Stimulated activated CD4-positive, alpha-beta T cell treated with anti-CD3 and anti-CD28 coated beads, TNF-alpha, amount 100 ng/mL, for 1 hour (primary cell): ENCODE measurements at regions not wholly inside any gene's neighbourhood (a gene's known extent, or its start where the extent isn't known, plus 50 kb on each side); places are given as distances from the start of the nearest gene placed in this dataset.

Source experiments
- DNase-seq, 3 donors: peaks; one replicate each; pipeline ENCODE4 v3.0.0-alpha.2; 2020; ENCODE audit warnings: low read depth in 3 of 3, low spot score in 1 of 3

- no peak for DNase-seq
Observed at GRCh38 chr11:32161293-32161692, 70.4 kb downstream of the RCN1 start.

DNA sequence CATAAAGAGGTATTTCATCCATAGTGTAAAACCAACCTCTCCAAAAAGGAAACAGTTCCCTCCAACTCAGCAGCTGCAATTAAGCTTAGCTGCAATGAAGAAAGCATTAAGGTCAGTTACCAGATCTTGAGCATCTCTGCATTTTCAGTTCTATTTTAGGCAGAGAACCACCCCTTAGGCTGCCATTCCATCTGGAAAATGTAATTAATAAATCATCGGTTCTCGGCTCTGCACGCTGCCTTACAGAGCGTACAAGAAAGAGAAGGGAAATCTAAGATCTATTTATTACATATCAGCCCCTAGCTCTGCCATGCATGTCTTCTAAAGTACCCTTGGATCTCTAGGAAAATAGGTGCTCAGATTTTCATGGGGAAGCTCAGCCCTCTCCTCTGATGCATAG lies 71.5 kb downstream of the RCN1 start:
- DNase-seq, result no peak

- DNase-seq, result no peak
Observed at GRCh38 chr11:32162906-32163305, 72.0 kb downstream of the RCN1 start.

DNA sequence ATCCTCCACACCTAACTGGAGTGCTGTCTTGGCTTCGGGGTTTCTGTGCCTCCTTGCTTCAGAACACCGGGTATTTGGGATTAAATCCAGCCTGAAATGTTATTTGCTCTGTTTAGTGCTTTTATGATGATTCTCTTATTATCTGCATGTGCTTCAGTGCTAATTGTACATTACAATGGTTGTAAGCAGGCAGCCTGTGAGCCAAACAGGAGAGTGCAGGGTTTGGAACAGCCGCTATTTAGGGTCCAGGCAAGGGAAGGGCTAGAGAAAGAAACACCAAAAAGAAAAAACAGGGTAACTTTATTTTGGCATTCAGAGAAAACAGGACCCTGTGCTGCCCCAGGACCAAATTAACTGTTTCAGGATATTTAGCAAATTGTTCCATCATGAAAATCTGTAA lies 72.7 kb downstream of the RCN1 start:
- DNase-seq, result no peak

DNA sequence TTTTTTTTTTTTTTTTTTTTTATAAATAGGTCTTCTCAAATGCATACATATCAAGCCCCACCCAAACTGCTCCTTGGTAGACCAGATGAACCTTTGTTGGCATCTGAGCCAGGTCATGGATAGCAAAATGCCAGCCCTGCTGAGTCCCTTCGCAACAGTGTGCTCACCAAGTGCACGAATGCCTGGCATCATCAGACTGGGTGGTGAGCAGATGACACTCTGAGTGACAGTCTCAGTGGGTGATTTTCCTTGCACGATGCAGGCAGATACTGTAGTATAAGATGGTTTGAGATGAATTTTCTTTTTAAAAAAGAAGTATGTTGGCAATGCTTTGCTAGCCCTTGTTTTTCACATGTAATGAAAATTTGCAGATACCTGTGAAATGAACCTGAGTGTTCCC lies 74.0 kb downstream of the RCN1 start:
- DNase-seq, result no peak

DNA sequence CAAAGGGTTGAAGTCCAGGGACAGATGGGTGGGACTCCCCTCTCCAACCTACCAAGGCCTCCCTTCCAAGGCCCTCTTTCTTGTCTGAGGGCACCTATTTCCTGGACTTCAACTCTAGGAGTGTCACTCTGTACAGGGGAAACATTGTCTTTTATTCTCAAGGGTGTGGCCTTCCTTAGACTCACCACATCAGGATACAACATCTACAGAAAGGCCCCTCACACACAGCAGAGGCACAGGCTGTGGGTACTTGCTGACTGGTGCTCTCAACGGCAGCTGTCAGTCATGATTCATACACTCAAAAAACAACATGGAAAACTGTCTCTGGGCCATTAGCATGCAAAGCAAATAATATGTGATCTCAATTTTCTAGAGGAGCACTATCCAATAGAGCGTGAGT lies 78.0 kb downstream of the RCN1 start:
- no peak for DNase-seq

- no peak for DNase-seq
Observed at GRCh38 chr11:32171445-32171844, 80.6 kb downstream of the RCN1 start.

DNA sequence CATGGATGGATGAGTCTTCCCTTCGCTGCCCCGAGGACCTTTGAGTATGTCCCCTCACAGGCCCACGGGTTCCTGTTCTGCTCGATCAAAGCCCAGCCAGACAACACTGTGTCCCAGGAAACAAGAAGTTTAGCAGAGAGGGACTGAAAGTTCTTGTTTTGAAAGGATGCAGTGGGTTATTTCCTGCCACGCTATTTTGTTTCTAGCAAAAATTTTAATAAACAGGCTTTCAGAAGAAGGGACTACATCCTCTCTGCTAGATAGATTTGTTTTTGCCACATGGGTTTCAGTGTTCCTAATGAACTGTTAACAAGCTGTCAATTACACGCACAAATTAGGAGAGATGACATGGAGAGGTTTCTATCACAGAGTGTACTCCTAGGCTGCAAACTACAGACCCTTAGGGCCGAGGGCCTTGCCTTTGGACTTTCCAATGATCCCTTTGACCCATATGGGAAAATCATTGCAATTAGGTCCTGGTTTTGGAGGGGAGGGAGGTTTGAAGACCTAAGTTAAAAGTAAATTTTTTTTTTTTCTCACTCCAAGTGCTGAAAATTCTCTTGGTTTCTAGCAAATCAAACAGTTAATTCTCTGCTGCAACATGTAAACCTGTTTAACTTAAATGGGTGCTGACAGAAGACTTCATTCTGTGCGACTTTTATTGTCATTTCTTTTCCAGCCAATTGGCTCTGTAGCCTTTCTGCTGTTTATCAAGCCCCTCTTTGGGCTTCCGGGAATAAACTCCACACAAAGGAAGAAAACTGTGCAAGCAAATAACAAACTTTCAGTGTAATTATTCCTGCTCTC lies 81.4 kb downstream of the RCN1 start:
- no peak for DNase-seq

DNA sequence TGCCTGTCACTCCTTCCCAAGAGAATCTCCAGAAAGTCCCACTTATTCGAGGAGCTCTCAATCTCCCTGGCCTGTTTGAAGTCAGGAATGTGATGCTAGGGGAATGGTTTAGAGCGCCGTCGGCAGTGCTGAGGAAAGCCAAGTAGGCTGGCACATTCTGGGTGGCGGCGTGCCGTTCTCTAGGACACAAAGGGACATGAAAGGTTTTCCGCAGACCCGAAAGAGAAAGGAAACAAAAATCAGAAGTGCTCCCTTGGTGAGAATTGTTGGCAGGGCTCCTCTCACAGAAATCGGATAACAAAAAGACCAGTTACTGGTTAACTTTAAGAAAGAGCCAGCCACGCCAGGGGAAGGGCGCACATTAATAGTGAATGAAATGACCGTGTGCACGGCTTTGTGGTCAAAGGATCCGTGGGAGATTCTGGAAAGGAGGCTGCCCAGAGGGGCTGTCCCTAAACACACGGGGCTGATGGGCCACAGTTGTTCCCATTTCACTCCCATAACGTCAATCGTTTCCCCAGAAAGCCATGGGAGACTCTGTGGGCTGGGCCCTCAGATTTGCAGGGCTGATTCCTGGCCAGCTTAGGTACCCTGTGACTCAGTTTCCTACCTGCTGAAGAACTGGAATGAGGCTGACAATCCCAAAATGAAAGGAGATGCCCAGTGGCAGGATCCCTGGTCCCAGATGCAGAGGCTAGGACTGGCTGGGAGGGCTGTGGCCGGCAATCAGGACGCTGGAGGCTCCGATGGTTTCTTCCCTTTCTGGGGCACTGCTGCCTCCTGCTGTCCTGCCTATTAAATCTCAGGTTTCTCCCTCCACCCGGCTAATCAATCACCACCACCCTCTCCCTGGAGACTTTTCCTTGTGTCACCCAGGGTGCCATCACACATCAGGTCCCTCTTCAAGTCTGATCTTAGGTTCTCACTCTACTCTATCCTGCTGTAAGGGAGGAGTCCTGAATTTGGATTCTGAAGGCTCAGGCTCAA lies 82.3 kb downstream of the RCN1 start:
- no peak for DNase-seq

- no peak for DNase-seq
Observed at GRCh38 chr11:32173977-32174376, 83.1 kb downstream of the RCN1 start.

- DNase-seq, result peak; percentile 32 to 59 (median 54)
Observed at GRCh38 chr11:32176223-32176934, 85.5 kb downstream of the RCN1 start.

GRCh38 chr11:32178692-32179091 lies 87.8 kb downstream of the RCN1 start:
- DNase-seq, result no peak

- DNase-seq, result no peak
Observed at GRCh38 chr11:32183512-32183911, 92.6 kb downstream of the RCN1 start.

DNA sequence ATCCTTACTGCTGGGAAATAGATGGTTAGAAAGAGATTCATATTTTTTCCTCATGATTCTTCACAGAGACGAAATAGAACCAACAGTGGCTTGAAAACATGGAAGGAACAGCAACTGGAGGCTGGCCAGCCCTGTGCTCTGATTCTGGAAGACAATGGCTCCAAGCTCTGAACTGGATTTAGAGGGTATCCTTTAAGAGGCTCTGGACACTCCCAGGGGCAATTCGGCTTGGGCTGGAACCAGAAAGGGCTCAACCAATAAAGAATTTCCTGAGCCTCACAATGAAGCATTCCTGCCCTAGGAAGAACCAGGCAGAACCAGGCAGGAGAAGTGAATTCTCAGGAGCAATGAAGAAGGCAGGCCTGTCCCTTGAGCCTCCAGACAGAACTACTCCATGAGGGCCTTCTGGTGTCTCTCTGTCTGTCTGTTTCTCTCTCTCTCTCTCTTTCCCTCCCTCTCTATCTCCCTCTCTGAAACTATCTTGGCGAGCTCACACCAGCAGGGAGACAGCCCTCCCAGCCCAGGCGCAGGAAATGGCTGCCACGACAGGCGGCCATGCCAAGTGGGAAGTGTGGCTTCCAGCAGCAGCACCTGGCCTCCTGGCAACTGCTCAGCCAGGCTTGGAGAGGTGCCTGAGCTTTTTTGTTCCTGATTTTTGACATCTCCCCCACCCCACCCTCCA lies 93.3 kb downstream of the RCN1 start:
- DNase-seq, result no peak

- no peak for DNase-seq
Observed at GRCh38 chr11:32184723-32185376, 94.0 kb downstream of the RCN1 start.

GRCh38 chr11:32186118-32186517 lies 95.2 kb downstream of the RCN1 start:
- no peak for DNase-seq

GRCh38 chr11:32187111-32187510 lies 96.2 kb downstream of the RCN1 start:
- DNase-seq, result no peak

- DNase-seq, result no peak
Observed at GRCh38 chr11:32188785-32189184, 97.9 kb downstream of the RCN1 start.

- DNase-seq, result no peak
Observed at GRCh38 chr11:32196137-32196536, 105.3 kb downstream of the RCN1 start.

DNA sequence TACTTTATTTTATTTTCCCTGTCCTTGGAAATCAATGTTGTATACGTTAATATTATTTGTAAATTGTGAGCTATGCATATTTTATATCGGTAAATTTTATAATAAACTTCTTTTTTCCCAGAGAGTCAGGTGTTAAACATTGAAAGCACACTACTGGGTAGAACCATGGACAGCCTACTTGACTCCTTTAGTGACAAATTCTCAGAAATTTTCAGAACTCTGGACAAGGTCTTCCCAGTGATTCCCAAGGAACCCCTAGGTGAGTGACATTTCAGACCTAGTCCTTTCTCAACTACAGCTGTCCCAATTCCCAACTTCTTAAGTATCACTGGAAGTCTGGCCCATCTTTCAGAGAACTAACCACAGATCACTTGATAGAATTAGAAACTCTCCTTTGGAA lies 107.2 kb downstream of the RCN1 start:
- DNase-seq, result no peak
